ENCODE measurements at regions not wholly inside any gene's neighbourhood (a gene's known extent, or its start where the extent isn't known, plus 50 kb on each side); places are given as distances from the start of the nearest gene placed in this dataset.
"Not testable (repeated sequence)": the region's sequence is repeated elsewhere in the genome, so short reads cannot be mapped to it uniquely, and the experiment has no call there.

- DNase-seq, result not testable (repeated sequence)
- in situ Hi-C loops (cut with HindIII; ENCODE audit: low pct_ligation_motif_present, low pct_unique_long_range_greater_than_20kb, low sequenced_read_pairs), result loop anchor here (25.0 kb wide), 1 partner anchor 189 kb away; the partner anchor contains the start of genes MPHOSPH9 and MTRFR
Observed at GRCh38 chr12:123047892-123048291, 67.4 kb downstream of the ARL6IP4 start.

- in situ Hi-C loops (cut with HindIII; ENCODE audit: low pct_ligation_motif_present, low pct_unique_long_range_greater_than_20kb, low sequenced_read_pairs), result loop anchor here (25.0 kb wide), 1 partner anchor 190 kb away; the partner anchor contains the start of genes MPHOSPH9 and MTRFR
- no peak for DNase-seq
Observed at GRCh38 chr12:123047289-123047688, 66.8 kb downstream of the ARL6IP4 start.

GRCh38 chr12:123046431-123046830 is 66.0 kb downstream of the ARL6IP4 start:
- in situ Hi-C loops (cut with HindIII; ENCODE audit: low pct_ligation_motif_present, low pct_unique_long_range_greater_than_20kb, low sequenced_read_pairs), result loop anchor here (25.0 kb wide), 1 partner anchor 191 kb away; the partner anchor contains the start of genes MPHOSPH9 and MTRFR

GRCh38 chr12:123045678-123046077 is 65.2 kb downstream of the ARL6IP4 start:
- DNase-seq, result no peak
- in situ Hi-C loops (cut with HindIII; ENCODE audit: low pct_ligation_motif_present, low pct_unique_long_range_greater_than_20kb, low sequenced_read_pairs), result loop anchor here (25.0 kb wide), 1 partner anchor 192 kb away; the partner anchor contains the start of genes MPHOSPH9 and MTRFR

More at GRCh38 chr12:123046431-123046830, 66.0 kb downstream of the ARL6IP4 start:
- no peak for DNase-seq

GRCh38 chr12:123044351-123044750 is 63.9 kb downstream of the ARL6IP4 start:
- DNase-seq, result no peak
- in situ Hi-C loops (cut with HindIII; ENCODE audit: low pct_ligation_motif_present, low pct_unique_long_range_greater_than_20kb, low sequenced_read_pairs), result loop anchor here (25.0 kb wide), 1 partner anchor 193 kb away; the partner anchor contains the start of genes MPHOSPH9 and MTRFR

GRCh38 chr12:123043536-123044001 is 63.1 kb downstream of the ARL6IP4 start:
- in situ Hi-C loops (cut with HindIII; ENCODE audit: low pct_ligation_motif_present, low pct_unique_long_range_greater_than_20kb, low sequenced_read_pairs), result loop anchor here (25.0 kb wide), 1 partner anchor 194 kb away; the partner anchor contains the start of genes MPHOSPH9 and MTRFR
- DNase-seq, result peak; percentile 95

GRCh38 chr12:123042833-123043232 is 62.4 kb downstream of the ARL6IP4 start:
- in situ Hi-C loops (cut with HindIII; ENCODE audit: low pct_ligation_motif_present, low pct_unique_long_range_greater_than_20kb, low sequenced_read_pairs), result loop anchor here (25.0 kb wide), 1 partner anchor 194 kb away; the partner anchor contains the start of genes MPHOSPH9 and MTRFR

GRCh38 chr12:123041811-123042655 is 61.6 kb downstream of the ARL6IP4 start:
- in situ Hi-C loops (cut with HindIII; ENCODE audit: low pct_ligation_motif_present, low pct_unique_long_range_greater_than_20kb, low sequenced_read_pairs), result loop anchor here (25.0 kb wide), 1 partner anchor 195 kb away; the partner anchor contains the start of genes MPHOSPH9 and MTRFR
- DNase-seq, result no peak

More at GRCh38 chr12:123042833-123043232, 62.4 kb downstream of the ARL6IP4 start:
- no peak for DNase-seq

GRCh38 chr12:123041042-123041531 is 60.6 kb downstream of the ARL6IP4 start:
- no peak for DNase-seq
- in situ Hi-C loops (cut with HindIII; ENCODE audit: low pct_ligation_motif_present, low pct_unique_long_range_greater_than_20kb, low sequenced_read_pairs), result loop anchor here (25.0 kb wide), 1 partner anchor 196 kb away; the partner anchor contains the start of genes MPHOSPH9 and MTRFR

- in situ Hi-C loops (cut with HindIII; ENCODE audit: low pct_ligation_motif_present, low pct_unique_long_range_greater_than_20kb, low sequenced_read_pairs), result loop anchor here (25.0 kb wide), 1 partner anchor 197 kb away; the partner anchor contains the start of genes MPHOSPH9 and MTRFR
- DNase-seq, result no peak
Observed at GRCh38 chr12:123040106-123040505, 59.6 kb downstream of the ARL6IP4 start.

GRCh38 chr12:123038966-123039365 is 58.5 kb downstream of the ARL6IP4 start:
- no peak for DNase-seq
- in situ Hi-C loops (cut with HindIII; ENCODE audit: low pct_ligation_motif_present, low pct_unique_long_range_greater_than_20kb, low sequenced_read_pairs), result loop anchor here (25.0 kb wide), 1 partner anchor 198 kb away; the partner anchor contains the start of genes MPHOSPH9 and MTRFR

- DNase-seq, result no peak
- in situ Hi-C loops (cut with HindIII; ENCODE audit: low pct_ligation_motif_present, low pct_unique_long_range_greater_than_20kb, low sequenced_read_pairs), result loop anchor here (25.0 kb wide), 1 partner anchor 199 kb away; the partner anchor contains the start of genes MPHOSPH9 and MTRFR
Observed at GRCh38 chr12:123038486-123038885, 58.0 kb downstream of the ARL6IP4 start.

- in situ Hi-C loops (cut with HindIII; ENCODE audit: low pct_ligation_motif_present, low pct_unique_long_range_greater_than_20kb, low sequenced_read_pairs), result loop anchor here (25.0 kb wide), 1 partner anchor 200 kb away; the partner anchor contains the start of genes MPHOSPH9 and MTRFR
- no peak for DNase-seq
Observed at GRCh38 chr12:123037791-123038190, 57.3 kb downstream of the ARL6IP4 start.

GRCh38 chr12:123036466-123037285 is 56.2 kb downstream of the ARL6IP4 start:
- in situ Hi-C loops (cut with HindIII; ENCODE audit: low pct_ligation_motif_present, low pct_unique_long_range_greater_than_20kb, low sequenced_read_pairs), result loop anchor here (25.0 kb wide), 1 partner anchor 201 kb away; the partner anchor contains the start of genes MPHOSPH9 and MTRFR
- no peak for DNase-seq

- in situ Hi-C loops (cut with HindIII; ENCODE audit: low pct_ligation_motif_present, low pct_unique_long_range_greater_than_20kb, low sequenced_read_pairs), result loop anchor here (25.0 kb wide), 1 partner anchor 201 kb away; the partner anchor contains the start of genes MPHOSPH9 and MTRFR
Observed at GRCh38 chr12:123035841-123036240, 55.4 kb downstream of the ARL6IP4 start.

GRCh38 chr12:123034865-123035264 is 54.4 kb downstream of the ARL6IP4 start:
- in situ Hi-C loops (cut with HindIII; ENCODE audit: low pct_ligation_motif_present, low pct_unique_long_range_greater_than_20kb, low sequenced_read_pairs), result loop anchor here (25.0 kb wide), 1 partner anchor 202 kb away; the partner anchor contains the start of genes MPHOSPH9 and MTRFR
- DNase-seq, result peak; percentile 55

More at GRCh38 chr12:123035841-123036240, 55.4 kb downstream of the ARL6IP4 start:
- no peak for DNase-seq

- in situ Hi-C loops (cut with HindIII; ENCODE audit: low pct_ligation_motif_present, low pct_unique_long_range_greater_than_20kb, low sequenced_read_pairs), result loop anchor here (25.0 kb wide), 1 partner anchor 203 kb away; the partner anchor contains the start of genes MPHOSPH9 and MTRFR
- DNase-seq, result no peak
Observed at GRCh38 chr12:123034022-123034541, 53.6 kb downstream of the ARL6IP4 start.
